OCI-LY7 (cell line): ENCODE measurements at regions not wholly inside any gene's neighbourhood (a gene's known extent, or its start where the extent isn't known, plus 50 kb on each side); places are given as distances from the start of the nearest gene placed in this dataset.

Source experiments
- EZH2phosphoT487 ChIP-seq: fragments of 200-600 bp; sonication (generic); IDR thresholded peaks from 2 replicates; pipeline ENCODE4 v1.6.1; 2018; ENCODE audit warnings: low read depth, borderline replicate concordance, mild to moderate bottlenecking, mixed run types, antibody characterized with exemption, low read length, moderate library complexity, mixed read lengths
- TF ChIP-seq, protein P1 (sequence below): fragments of 200-600 bp; sonication (generic); conservative IDR thresholded peaks from 2 replicates; pipeline ENCODE4 v1.5.1; 2014; ENCODE audit warnings: mild to moderate bottlenecking, antibody characterized with exemption, low read length, moderate library complexity, mixed read lengths

DNA sequence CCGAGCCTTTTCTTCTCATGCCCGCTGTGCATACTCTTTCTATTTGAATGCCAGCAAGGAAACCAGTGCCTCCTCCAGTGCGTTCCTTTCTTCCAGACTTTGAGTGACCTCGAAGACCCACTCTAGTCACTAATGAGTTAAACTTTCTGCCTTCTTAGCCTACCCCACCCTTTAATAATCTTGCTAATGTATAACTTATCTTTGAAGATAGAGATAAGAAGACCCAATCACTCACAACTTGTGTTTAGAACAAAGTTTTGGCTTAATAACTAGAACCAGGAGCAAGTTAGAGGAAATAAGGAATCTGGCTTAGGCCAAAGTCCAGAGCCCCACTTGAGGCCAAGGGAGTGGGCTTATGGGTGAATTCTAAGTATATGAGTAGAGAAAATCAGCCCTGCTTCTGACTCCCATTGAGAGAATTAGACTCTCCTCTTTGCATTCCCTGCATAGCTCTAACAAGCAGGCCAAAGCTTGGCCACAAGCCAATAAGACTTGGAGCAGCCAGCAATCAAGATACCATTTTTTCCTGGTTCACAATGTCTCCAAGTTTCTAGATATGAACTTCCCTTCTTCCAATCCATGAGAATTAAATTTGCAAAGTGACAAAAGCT lies 181.5 kb upstream of the PIK3R1 start:
- TF ChIP-seq, protein P1, sequence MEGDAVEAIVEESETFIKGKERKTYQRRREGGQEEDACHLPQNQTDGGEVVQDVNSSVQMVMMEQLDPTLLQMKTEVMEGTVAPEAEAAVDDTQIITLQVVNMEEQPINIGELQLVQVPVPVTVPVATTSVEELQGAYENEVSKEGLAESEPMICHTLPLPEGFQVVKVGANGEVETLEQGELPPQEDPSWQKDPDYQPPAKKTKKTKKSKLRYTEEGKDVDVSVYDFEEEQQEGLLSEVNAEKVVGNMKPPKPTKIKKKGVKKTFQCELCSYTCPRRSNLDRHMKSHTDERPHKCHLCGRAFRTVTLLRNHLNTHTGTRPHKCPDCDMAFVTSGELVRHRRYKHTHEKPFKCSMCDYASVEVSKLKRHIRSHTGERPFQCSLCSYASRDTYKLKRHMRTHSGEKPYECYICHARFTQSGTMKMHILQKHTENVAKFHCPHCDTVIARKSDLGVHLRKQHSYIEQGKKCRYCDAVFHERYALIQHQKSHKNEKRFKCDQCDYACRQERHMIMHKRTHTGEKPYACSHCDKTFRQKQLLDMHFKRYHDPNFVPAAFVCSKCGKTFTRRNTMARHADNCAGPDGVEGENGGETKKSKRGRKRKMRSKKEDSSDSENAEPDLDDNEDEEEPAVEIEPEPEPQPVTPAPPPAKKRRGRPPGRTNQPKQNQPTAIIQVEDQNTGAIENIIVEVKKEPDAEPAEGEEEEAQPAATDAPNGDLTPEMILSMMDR, result no peak
- no peak for TF ChIP-seq EZH2phosphoT487
